Right atrium auricular region (tissue), 2 donors: ENCODE measurements at regions not wholly inside any gene's neighbourhood (a gene's known extent, or its start where the extent isn't known, plus 50 kb on each side); places are given as distances from the start of the nearest gene placed in this dataset.

Source experiments
- DNase-seq: peaks from one replicate; pipeline ENCODE4 v3.0.0-alpha.2; 2019; ENCODE audit warnings: low spot score
- H3K27ac ChIP-seq, 2 donors: fragments of 200-600 bp; sonication (generic); 1 replicate in 1 of 2; 2 replicates in 1 of 2; pipeline ENCODE4 v1.5.1; 2016 to 2019
- H3K27me3 ChIP-seq, 2 donors: fragments of 200-600 bp; sonication (generic); one replicate each; pipeline versions ENCODE4 v1.5.1 to v1.6.0; 2017 to 2019
- H3K36me3 ChIP-seq: fragments of 200-600 bp; sonication (generic); one replicate; pipeline ENCODE4 v1.5.1; 2016
- H3K4me1 ChIP-seq, 2 donors: fragments of 200-600 bp; sonication (generic); one replicate each; pipeline versions ENCODE4 v1.5.1 to v1.6.0; 2017 to 2019
- H3K4me3 ChIP-seq, 2 donors: fragments of 200-600 bp; sonication (generic); 1 replicate in 1 of 2; 2 replicates in 1 of 2; pipeline ENCODE4 v1.5.1; 2017 to 2019; ENCODE audit warnings: mild to moderate bottlenecking in 1 of 2, moderate library complexity in 1 of 2
- H3K9me3 ChIP-seq, 2 donors: fragments of 200-600 bp; sonication (generic); one replicate each; pipeline ENCODE4 v1.5.1; 2019
- CTCF ChIP-seq, 2 donors: fragments of 200-600 bp; sonication (generic); IDR thresholded peaks; one replicate each; pipeline ENCODE4 v1.5.1; 2019; ENCODE audit warnings: antibody characterized with exemption in 2 of 2

GRCh38 chr12:127594351-127594970, 672.5 kb upstream of the TMEM132C start:
- H3K4me1 ChIP-seq, result no peaks in the 10 kb centered on the region
- DNase-seq, result no peak

GRCh38 chr12:127595506-127595905, 671.5 kb upstream of the TMEM132C start:
- Histone ChIP-seq H3K27me3 (no peaks in the 10 kb centered on the region), H3K4me1 (no peaks in the 10 kb centered on the region), H3K9me3 (no peaks in the 10 kb centered on the region), H3K36me3 (no peaks in the 10 kb centered on the region), H3K27ac (no peak overlapping the region), H3K4me3 (no peak overlapping the region)
- TF ChIP-seq CTCF (IDR thresholded peaks at IDR 0.05), result no peak
- DNase-seq, result no peak

More at GRCh38 chr12:127594351-127594970, 672.5 kb upstream of the TMEM132C start:
- TF ChIP-seq CTCF (IDR thresholded peaks at IDR 0.05), result no peak
- H3K27me3 ChIP-seq, result no peaks in the 10 kb centered on the region
- H3K36me3 ChIP-seq, result no peaks in the 10 kb centered on the region
- no peak overlapping the region for H3K4me3 ChIP-seq
- H3K27ac ChIP-seq, result no peak overlapping the region
- H3K9me3 ChIP-seq, result no peaks in the 10 kb centered on the region

GRCh38 chr12:127596891-127597290, 670.1 kb upstream of the TMEM132C start:
- H3K4me3 ChIP-seq, result no peak overlapping the region
- no peak overlapping the region for H3K27ac ChIP-seq
- DNase-seq, result no peak
- no peaks in the 10 kb centered on the region for H3K9me3 ChIP-seq
- H3K4me1 ChIP-seq, result no peaks in the 10 kb centered on the region
- no peaks in the 10 kb centered on the region for H3K36me3 ChIP-seq
- H3K27me3 ChIP-seq, result no peaks in the 10 kb centered on the region
- no peak for TF ChIP-seq CTCF (IDR thresholded peaks at IDR 0.05)

GRCh38 chr12:127599436-127599835, 667.5 kb upstream of the TMEM132C start:
- H3K4me1 ChIP-seq, result no peaks in the 10 kb centered on the region
- no peaks in the 10 kb centered on the region for H3K27me3 ChIP-seq
- DNase-seq, result no peak
- no peak overlapping the region for H3K27ac ChIP-seq
- no peaks in the 10 kb centered on the region for H3K36me3 ChIP-seq
- H3K9me3 ChIP-seq, result no peaks in the 10 kb centered on the region
- no peak overlapping the region for H3K4me3 ChIP-seq
- no peak for TF ChIP-seq CTCF (IDR thresholded peaks at IDR 0.05)

- Histone ChIP-seq H3K27me3 (no peaks in the 10 kb centered on the region), H3K27ac (no peak overlapping the region), H3K4me3 (no peak overlapping the region), H3K9me3 (no peaks in the 10 kb centered on the region), H3K4me1 (no peaks in the 10 kb centered on the region), H3K36me3 (no peaks in the 10 kb centered on the region)
- TF ChIP-seq CTCF (IDR thresholded peaks at IDR 0.05), result no peak
- DNase-seq, result no peak
Observed at GRCh38 chr12:127600211-127600610, 666.8 kb upstream of the TMEM132C start.

GRCh38 chr12:127606476-127607015, 660.4 kb upstream of the TMEM132C start:
- no peaks in the 10 kb centered on the region for H3K27me3 ChIP-seq
- no peaks in the 10 kb centered on the region for H3K4me1 ChIP-seq
- H3K4me3 ChIP-seq, result no peak overlapping the region
- H3K27ac ChIP-seq, result no peak overlapping the region
- H3K36me3 ChIP-seq, result no peaks in the 10 kb centered on the region
- no peak for DNase-seq
- peaks cover 0 to 3% of the 10 kb centered on the region in 2 donors for H3K9me3 ChIP-seq
- TF ChIP-seq CTCF (IDR thresholded peaks at IDR 0.05), result no peak
